GM12875 (cell line): ENCODE measurements at regions not wholly inside any gene's neighbourhood (a gene's known extent, or its start where the extent isn't known, plus 50 kb on each side); places are given as distances from the start of the nearest gene placed in this dataset.

Experiments used
- H3K4me3 ChIP-seq: one replicate; pipeline ENCODE4 v1.5.1; 2011; ENCODE audit warnings: low read depth, low read length, control low read depth
- TF ChIP-seq, protein P1 (sequence below): IDR thresholded peaks from 2 replicates; pipeline ENCODE4 v1.5.1; 2011; ENCODE audit warnings: low read depth, mild to moderate bottlenecking, control low read depth, inconsistent platforms, low read length, moderate library complexity, borderline replicate concordance; ENCODE audit not compliant: insufficient read depth

DNA sequence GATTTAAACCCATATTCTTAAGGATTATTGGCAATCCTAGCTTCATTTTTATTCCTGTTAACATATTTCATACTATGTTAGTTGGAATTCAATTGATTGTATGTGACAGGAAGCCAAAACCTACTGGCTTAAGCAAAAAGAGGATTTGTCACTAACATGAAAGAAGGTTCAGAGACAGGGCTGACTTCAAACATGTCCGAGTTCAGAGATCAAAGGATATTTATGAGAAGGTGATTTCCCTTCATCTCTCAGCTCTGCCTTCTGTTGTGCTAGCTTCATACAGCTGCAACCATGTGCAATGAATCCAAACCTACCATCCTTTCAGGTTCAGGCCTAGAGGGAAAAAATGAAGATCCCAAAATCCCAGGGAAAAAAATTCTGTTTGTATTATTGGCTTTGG is 349.7 kb downstream of the ATP23 start:
- H3K4me3 ChIP-seq, result no peak overlapping the region
- TF ChIP-seq, protein P1, sequence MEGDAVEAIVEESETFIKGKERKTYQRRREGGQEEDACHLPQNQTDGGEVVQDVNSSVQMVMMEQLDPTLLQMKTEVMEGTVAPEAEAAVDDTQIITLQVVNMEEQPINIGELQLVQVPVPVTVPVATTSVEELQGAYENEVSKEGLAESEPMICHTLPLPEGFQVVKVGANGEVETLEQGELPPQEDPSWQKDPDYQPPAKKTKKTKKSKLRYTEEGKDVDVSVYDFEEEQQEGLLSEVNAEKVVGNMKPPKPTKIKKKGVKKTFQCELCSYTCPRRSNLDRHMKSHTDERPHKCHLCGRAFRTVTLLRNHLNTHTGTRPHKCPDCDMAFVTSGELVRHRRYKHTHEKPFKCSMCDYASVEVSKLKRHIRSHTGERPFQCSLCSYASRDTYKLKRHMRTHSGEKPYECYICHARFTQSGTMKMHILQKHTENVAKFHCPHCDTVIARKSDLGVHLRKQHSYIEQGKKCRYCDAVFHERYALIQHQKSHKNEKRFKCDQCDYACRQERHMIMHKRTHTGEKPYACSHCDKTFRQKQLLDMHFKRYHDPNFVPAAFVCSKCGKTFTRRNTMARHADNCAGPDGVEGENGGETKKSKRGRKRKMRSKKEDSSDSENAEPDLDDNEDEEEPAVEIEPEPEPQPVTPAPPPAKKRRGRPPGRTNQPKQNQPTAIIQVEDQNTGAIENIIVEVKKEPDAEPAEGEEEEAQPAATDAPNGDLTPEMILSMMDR, result no peak

DNA sequence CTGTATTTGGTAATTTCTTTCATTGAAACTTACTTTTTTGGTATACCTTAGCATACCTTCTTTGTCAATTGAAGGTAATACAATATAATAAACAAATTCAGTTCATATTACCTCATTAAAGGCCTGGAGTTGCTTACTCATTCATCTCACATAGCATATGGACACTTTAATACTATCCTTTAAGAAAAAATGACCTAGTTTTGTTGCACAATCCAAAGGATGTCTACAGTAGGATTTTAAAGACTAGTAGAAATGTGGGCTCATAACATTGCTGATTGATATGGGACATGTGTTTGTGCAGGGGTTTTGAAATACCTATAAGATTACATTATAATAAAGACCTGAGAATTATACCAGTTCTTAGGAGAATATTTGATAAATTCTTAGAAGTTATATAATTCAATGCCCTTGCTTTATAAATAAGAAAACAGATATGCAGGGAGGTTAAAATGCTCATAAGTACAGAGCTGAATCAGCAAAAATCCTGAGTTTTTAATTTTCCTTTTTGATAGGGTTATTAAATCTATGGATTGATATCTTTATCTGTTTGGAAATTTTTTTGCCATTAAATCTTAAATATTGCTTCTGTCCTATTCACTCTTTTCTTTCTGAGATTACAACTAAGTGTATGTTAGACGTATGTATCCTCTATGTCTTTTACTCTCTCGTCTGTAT is 352.1 kb downstream of the ATP23 start:
- TF ChIP-seq, protein P1, result no peak
- no peak overlapping the region for H3K4me3 ChIP-seq

DNA sequence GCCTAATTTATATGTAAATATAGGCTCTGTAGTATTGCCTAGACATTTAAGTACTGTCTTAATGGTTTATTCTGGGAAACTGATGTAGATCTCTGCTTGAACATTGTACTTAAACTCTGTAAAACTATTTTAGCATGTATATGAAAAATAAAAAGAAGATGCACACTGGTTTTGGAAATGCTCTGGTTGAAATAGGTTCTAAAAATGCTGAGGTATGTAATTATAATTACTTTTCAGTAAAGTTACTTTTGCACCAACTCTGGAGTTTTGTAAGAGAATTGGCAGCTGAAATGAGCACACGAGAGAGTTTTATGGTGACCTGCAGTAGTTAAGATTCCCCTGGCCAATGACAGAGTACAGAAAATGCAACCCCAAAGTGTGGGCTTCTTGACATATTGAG is 353.9 kb downstream of the ATP23 start:
- TF ChIP-seq, protein P1, result no peak
- no peak overlapping the region for H3K4me3 ChIP-seq

DNA sequence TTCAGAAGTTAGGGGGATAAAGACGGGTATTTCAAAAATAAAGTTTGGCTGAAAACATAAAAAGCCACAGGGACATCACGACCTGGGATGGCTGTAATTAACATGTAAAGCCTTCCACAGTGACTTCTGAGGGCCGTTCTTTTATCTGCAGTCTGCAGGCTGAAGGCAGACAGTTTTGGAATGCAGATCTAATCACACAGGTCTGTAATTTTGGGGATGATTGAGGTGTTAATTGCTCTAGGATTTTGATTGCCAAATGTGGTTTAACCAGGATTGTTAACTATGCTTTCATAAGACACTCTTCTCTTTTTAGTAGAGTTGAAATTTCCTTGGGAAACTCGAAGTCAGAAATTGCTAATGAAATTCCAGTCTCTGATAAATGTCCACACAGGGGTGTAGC is 355.5 kb downstream of the ATP23 start:
- TF ChIP-seq, protein P1, result no peak
- H3K4me3 ChIP-seq, result no peak overlapping the region

DNA sequence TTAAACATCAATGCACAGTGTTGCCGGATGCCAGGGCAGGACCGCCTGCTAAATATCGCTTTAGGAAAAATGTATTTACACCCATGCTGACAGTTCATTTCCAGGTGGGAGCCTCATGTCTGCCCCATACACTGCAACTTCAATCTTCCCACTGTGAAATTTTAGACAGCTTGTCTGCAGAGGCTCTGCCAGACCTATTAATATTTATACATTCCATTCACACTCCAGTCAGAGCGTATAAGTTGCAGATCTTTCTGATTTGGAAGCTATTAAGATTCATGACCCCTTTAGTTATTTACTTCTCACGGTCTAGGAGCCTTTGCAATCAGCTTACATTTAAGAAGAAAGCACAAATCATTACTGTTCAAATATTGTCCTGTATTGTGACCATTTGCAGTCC is 357.4 kb downstream of the ATP23 start:
- TF ChIP-seq, protein P1, result no peak
- no peak overlapping the region for H3K4me3 ChIP-seq

DNA sequence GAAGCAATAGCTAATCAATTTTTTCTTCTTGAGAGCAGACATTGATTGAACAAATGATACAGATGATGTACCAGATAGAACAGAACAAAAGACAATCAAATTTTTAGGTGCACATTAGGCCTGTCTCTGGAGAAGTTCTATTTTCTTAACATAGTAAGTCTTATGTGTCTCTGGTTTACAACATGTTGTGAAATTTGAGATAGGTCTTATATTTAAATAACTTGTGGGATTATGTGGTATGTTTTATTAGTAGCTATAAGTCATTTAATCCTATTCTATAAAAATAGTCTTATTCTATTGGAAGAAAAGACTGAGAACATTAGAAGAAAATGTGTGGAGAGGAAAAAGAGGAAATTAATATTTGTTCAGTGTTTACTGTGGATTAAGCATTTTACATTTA is 358.0 kb downstream of the ATP23 start:
- TF ChIP-seq, protein P1, result no peak
- no peak overlapping the region for H3K4me3 ChIP-seq

DNA sequence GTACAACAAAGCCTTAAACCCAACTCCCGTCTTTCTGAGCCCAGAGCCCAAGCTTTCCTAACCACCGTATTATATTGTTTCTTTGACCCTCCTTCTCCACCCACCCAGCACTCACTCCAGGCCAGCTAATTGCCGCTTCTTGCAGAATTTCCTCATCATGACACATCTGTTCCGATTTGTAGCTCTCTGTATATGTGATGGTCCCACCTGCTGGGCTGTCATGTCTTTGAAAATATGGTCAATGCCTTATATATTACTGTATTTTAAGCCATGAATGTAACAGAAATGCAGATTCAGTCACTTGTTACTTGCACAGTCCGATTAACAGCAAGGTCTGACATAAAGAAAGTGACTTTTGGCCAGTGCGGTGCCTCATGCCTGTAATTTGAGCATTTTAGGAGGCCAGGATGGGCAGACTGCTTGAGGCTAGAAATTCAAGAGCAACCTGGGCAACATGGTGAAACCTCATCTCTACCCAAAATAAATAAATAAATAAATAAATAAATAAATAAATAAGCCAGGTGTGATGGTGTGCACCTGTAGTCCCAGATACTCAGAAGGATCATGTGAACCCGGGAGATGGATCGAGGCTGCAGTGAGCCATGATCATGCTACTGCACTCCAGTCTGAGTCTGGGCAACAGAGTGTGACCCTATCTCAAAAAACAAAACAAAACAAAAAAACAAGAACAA is 359.8 kb downstream of the ATP23 start:
- H3K4me3 ChIP-seq, result no peak overlapping the region
- TF ChIP-seq, protein P1, result no peak
